ENCODE measurements at regions not wholly inside any gene's neighbourhood (a gene's known extent, or its start where the extent isn't known, plus 50 kb on each side); places are given as distances from the start of the nearest gene placed in this dataset.

DNA sequence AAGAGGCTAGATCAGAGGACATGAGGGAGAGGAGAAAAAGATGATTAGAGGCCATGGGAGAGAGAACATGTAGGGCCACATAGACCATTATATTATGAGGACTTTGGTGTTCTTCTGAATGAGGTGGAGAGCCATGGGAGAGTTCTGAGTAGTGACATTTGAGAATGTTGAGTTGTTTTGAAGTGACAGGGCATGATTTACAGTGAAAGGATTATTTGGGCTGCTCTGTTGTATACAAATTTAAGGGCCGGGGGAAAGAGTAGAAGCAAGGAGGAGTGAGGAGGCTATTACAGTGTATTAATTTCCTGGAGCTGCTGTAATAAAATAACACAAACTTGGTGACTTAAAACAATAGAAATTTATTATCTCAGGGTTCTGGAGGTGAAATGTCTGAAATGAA, 102.5 kb upstream of the RGS4 start:
- no peak for DNase-seq (ENCODE audit: low spot score)

DNA sequence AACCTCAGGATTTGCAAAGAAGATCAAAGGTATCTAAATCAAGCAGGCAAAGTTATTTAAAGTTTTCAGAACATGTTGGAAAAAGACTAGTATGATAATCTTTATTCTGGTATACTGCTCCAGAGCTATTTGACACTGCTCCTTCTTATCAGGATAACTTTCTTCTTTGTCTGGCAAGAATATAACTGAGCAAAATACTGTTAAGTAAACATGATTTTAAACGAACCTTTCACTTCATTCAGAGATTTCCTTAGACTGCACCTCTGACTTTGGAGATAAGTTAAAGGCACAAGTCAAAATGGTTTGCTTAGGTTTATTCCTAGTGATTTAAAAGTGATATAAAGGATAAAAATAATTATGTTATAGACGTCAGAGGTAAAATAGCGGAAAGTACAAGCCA, 103.9 kb upstream of the CCDC190 start:
- DNase-seq (ENCODE audit: low spot score): no peak

DNA sequence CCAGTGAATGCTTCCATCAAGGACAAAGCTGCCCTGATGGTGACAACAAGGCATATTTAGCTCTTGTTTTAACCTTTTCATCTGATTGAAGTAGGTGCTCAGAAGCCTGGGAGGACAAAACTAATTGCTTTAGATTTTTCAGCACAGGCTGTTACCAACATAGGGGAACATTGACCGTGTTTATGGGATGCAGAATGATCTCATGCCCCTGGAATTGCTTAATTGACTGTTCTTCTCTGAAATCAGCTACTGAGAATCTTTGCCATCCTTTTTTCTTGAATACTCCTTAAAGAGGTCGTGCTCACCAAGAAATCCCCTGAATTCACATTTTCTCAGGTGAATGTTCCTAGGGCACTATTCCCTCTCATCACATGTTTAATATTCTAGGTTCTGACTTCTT, 95.9 kb upstream of the CCDC190 start:
- no peak for DNase-seq (ENCODE audit: low spot score)

DNA sequence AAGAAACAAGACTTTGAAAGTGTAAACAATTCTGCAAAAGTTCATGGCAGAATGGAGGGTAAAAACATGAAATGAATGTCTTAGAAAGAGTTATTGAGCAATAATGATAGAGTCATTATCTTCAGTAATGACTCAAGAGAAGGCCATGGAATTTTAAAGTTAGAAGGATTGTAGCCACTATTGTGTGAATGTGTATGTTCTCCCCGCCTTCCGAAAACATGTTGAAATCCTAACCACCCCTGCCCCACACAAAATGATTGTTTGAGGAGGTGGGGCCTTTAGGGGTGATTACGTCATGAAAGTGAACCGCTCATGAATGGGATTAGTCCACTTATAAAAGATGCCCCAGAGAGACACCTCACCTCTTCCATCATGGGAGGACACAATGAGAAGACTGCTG, 93.8 kb upstream of the CCDC190 start:
- no peak for DNase-seq (ENCODE audit: low spot score)

DNA sequence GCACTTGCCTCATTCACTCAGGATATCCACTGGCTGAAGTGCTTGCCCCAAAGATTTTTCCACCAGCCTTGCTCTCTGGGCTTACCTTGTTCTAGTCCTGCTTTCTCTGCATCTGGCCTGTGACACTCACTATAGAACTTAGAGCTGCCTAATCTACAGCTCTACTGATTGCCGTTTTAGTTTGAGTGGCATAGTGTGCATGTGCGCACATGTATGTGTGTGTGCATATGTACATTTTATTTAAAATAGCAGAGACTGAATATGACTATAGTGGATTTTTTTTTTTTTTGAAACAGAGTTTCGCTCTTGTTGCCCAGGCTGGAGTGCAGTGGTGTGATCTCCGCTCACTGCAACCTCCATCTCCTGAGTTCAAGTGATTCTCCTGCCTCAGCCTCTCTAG, 92.0 kb upstream of the CCDC190 start:
- DNase-seq (ENCODE audit: low spot score): no peak

DNA sequence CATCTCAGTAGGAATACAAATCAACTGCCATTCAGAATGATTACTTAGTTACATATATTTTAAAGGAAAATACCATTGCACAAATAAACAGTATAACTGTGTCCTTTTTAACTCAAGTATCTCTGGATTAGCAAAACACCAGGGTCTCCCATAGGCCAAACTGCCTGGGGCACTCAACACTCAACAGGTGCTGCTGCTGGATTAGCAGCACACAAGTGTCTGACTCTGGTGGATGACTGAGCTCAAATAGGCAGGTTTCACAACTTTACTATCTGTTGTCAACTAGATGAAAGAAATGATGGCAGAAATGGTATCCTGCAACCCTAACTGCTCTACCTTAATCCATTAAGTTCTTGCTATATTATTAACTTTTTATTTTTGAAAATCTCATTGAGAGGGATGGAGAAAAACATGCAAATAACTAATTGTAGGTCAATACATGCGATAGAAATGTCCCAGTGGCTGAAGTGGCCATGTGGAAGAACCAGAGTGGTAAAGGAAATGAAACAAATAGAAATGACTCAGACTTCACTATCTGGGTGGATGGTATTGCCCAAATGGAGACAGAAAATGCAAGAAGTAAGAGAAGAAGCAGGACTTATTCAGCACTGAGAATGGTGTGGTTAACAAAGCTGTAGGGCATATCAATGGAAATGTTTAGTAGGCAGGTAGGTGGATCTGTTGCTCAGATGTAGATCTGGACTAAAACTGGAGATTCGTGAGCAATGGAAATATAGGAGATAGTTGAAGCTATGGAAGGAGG, 90.8 kb upstream of the CCDC190 start:
- DNase-seq (ENCODE audit: low spot score): no peak

DNA sequence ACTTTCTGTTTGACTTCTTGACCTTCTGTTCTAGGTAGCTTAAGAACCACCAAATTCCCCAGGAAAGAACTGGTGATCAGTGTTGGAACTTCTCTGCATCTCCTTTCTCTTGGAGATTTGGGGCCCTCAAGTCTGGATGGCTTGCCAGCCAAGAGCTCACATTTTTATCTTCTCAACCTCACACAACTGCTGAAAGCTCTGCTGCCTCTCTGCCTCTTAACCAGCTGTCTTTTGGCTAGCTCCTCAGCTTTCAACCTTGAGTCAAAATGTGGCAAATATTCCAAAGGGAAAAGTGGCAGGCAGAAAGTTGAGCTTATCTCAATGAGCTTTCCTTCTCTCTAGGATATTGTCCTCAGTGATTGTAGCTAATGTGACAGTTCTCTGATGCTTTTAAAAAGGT, 89.2 kb upstream of the CCDC190 start:
- DNase-seq (ENCODE audit: low spot score): no peak

DNA sequence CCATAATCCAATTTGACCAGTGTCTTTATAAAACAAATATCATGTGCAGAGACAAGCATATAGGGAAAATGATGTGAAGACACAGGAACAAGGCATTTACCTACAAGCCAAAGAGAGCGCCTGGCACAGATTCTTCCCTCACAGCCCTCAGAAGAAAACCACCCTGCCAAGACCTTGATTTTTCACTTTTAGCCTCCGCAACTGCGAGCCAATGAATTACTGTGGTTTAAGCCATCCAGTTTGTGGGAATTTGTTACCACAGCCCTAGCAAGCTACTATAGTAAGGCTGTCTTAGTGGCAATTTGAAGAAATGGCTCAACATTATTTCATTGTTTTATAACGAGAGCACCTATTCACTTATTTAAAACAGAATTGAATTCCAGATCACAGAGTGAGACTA, 85.7 kb upstream of the CCDC190 start:
- no peak for DNase-seq (ENCODE audit: low spot score)

DNA sequence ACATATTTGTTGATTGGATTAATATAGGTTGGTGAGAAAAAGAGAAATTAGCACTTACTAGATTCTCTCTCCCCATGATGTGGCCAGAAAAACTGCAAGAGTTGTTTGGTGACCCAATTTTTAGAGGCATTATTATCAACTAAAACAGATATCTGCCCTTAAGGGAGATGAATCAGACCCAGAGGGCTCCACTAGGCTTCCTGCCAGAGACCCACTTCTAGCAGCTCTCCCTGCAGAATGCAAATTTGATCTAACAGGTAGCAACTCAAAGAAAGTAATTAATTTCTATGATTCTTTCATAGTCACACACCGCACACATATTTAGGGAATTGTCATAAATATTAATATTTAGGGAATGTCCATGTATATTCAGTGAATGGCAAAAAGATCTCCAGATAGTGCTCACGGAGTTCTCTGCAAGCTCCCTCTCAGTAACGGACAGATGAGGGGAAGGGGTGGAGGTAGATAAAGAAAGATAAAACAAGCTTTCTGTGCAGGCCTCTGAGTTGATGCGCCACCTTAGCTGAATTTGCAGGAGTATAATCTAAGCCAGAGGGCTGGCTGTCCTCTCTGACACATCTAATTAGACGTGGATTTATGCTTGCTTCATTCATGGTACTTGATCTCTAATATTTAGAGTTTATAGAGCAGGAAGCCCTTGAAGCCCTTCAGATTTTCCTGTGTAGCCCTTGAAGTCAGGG, 84.1 kb upstream of the CCDC190 start:
- no peak for DNase-seq (ENCODE audit: low spot score)

DNA sequence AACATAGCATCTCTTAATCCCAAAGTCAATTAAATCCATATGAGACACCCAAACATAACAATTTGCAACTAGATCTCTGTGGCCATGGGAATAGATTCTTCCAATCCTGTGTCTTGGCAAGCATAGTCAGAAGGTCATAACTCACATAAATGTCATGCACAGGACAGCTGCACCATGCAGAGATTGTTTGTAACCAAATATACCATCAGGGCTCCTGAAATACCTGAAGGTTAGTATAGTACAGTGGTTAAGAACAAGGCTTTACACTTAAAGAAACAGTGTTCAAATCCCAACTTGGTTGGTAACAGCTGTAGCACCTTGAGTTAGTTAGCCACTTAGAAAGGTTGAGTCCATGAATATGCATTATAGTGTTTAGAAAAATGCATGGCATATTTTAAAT, 82.6 kb upstream of the CCDC190 start:
- DNase-seq (ENCODE audit: low spot score): no peak

DNA sequence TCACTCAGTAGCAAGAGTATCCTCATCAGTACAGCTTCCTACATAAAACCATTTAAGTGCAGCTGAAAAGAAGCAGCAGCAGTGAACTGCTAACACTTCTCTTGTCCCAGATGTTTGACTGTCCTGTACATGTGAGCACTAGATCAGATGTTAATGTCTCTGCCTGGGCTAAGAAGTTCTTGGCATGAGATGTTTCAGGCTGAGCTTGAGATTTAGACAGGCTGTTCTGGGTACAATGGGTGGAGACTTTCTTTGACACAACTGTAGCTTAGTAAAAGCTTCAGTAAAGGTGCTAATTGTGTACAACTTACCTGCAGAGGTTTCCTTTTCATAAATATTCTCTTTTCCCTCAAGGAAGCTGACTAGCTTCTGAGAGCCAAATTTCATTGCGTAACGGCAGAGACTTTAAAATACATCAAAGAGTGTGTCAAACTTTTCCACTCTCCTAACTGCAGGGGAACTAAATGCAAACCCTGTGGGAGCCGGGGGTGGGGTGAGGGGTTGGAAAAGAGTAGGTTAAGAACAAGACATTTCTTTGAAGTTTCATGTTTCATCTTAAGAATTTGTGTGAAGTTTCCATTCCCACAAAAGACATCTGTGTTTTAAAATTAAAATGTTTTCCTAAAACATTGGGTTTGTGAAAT, 82.1 kb upstream of the CCDC190 start:
- DNase-seq (ENCODE audit: low spot score): no peak

DNA sequence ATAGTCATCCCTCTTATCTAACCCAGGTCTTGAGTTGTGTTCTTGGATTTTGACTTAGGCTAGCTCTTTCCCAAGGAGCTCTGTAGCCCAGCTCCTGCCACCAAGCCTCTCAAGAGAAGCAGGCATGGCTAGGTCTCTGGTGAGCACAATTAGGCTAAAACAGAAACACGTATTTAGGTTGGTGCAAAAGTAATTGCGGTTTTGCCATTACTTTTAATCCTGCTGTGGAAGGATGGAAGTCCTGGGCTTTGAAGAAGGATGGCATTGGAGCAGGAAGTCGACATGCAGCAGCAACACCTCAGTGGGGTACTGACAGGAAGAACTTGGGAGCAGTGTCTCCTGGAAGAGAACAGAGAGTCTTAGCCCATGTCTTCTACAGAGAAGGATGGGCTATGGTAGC, 80.0 kb upstream of the CCDC190 start:
- no peak for DNase-seq (ENCODE audit: low spot score)

DNA sequence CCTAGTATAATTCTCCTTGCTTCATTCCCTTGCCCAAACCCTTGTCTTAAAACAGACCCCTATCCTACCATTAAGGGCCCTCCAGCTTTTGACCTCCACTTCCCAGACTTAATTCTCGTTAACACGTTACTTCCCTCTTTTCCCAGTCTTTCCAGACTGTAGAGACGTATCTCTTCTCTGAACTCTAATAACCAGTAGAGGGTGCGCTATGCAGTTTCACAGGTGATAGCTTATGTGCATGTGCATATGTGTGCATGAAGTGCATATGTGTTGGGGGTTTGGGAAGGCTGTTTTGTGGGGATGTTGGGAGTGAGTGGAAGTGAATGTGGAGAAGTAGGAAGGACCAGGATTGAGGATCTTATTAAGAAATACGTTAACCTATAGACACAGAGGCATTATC, 78.1 kb upstream of the CCDC190 start:
- DNase-seq (ENCODE audit: low spot score): peak; percentile 46

DNA sequence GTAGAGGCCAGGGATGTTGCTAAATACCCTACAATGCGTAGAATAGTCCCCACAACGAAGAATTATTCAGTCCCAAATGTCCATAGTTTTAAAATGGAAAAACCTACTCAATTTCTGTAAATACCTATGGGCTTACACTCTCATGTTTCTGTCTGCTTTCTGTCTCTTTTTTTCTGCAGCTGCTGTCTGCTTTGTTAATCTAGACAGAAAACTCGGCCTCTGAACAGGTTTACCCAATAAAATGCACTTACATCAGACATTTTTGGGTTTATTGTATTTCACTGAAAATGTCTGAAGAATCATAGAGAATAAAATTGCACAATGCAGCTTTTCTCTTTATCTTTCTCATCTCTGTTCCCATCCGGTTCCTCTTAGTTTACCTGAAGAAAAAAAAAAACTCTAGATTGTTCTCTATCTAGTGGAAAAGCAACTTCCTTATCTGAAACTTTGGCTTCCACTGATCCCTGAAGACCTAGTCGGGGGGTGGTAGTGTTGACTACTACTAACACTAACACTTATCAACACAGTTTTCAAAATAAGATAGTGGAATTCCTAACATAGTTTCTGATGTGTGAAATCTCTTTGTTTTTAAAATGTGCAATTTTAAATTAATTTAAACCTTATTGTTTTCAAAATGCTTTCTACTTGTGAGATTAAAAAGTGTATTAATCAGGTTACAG, 76.9 kb upstream of the CCDC190 start:
- DNase-seq (ENCODE audit: low spot score): no peak

DNA sequence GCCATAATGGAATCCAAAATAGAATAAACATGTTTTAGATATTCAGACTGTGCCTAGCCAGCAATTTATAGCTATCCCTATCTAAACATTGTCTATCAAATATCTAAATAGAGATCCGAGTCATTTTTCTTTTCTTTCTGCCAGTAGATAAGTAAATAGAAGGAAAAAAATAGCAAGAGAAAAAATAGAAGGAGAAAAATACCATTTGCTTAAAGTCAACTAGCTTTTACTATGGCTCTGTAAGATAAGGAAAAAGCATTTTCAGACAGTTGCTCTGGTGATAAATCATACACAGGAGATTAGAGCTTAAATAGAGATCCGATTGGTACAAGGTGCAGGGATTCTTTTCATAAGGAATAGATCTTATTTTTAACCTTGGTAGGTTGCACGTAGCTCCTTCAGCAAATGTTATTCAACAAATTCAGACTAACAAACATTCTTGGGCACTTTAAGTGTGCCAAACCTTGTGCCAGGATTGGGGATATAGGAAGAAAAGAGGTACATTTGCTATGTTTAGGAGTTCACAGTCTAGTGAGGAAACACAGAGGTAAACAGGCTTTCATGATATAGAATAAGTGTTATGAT, 70.1 kb upstream of the CCDC190 start:
- no peak for DNase-seq (ENCODE audit: low spot score)

DNA sequence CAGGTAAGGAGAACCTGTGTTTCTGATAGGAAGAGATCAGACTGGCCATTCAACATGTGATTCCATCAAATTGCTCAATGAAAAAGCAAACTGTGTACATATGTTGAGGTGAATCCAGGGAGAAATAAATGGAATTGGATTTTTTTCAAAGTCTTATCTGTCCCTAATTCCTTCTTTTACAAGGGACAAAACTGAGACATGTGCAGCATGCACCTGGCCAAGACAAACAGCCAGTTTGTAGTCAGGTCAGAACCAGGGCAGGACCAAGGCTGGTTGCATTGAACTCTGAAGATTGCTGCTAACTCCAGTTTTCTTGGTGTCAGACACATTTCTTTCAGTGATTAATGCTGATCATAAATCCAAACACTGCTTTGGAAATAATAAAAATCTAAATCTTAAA, 69.6 kb upstream of the CCDC190 start:
- DNase-seq (ENCODE audit: low spot score): no peak

DNA sequence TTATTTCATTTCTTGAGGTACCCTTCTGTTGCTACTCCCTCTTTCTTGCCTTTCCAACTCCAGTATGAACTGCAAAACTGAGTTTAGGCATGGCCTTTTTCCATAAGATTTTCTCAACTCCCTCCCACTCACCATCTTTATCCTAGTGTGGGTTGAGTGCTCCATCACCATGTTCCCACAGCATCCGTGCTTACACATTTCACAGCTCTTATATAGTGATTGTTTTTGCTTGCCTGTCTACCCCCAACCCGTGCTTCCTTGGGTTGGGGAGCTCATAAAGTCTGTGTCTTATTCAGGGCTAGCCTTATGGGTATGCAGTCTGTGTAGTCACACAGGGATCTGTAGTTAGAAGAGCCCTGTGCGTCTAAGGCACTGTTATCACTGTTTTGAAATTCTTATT, 68.2 kb upstream of the CCDC190 start:
- no peak for DNase-seq (ENCODE audit: low spot score)

DNA sequence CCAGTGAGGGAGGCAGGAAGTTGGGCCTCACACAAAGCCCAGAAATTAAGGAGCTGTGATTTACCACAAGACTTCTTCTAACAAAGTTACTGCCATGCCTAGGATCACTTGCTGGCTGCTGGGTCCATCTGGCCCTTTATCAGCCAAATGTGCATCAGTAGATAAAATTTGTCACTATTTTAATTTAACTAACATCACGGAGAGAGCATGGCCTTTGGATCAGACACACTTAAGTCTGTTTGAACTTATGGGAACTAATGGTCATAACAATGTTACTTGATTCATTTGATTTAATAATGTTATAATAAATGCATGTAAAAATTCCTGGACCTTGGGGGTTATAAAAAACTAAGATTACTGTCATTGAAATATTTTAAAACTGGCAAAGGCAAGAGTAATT, 67.2 kb upstream of the CCDC190 start:
- no peak for DNase-seq (ENCODE audit: low spot score)

DNA sequence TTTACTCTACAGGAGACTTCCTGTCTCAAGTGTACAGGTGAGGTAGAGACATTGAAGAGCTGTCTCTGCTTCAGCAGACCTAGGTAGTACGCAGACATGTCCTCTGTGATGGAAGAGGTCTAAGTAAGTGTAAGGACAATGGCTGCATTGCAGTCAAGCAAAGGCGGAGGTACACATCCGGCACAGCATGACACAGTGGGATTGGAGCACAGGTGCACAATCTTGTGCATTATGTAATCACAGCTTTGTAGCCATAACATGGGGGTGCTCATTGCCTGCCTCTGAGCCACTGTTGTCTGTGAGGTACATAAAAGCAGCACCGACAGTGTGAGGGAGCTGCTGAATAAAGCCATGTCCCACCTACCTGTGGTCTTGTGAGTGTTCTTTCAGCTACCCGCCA, 66.4 kb upstream of the CCDC190 start:
- DNase-seq (ENCODE audit: low spot score): no peak

DNA sequence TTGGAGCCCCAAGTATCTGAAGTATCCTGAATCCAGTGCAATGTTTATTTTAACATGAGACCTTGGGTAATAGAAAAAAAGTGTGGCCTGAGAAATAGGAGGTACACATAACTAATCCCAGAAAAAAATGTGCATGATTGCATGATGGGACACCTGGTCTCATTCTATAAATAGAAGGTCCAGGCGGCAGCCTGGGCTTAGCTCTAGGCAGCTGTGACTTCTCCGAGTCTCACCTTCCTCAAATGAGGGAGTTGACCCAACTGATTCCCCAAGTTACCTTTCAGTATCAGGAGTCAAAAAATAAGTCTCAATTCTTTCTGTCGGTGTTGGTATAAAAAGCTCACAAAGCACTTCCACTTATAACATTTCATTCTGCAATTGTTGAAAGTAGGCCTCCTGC, 65.9 kb upstream of the CCDC190 start:
- no peak for DNase-seq (ENCODE audit: low spot score)

DNA sequence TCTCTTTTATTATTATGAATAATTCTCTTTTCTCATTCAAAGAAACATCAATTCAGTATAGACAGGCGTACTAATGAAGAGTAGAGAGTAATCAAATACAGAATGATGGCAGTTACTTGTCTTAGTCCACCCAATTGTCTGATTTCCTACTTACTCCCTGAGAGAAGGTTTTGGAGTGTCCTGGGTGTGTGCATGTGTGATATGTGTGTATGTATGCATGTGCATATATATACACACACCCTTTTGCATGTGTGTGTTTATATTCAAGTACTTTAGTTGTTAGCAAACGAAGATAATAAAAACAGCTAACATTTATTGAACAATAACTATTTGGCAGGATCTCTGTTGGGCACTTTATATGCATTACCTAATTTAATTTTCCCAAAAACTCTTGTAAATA, 63.2 kb upstream of the CCDC190 start:
- no peak for DNase-seq (ENCODE audit: low spot score)

DNA sequence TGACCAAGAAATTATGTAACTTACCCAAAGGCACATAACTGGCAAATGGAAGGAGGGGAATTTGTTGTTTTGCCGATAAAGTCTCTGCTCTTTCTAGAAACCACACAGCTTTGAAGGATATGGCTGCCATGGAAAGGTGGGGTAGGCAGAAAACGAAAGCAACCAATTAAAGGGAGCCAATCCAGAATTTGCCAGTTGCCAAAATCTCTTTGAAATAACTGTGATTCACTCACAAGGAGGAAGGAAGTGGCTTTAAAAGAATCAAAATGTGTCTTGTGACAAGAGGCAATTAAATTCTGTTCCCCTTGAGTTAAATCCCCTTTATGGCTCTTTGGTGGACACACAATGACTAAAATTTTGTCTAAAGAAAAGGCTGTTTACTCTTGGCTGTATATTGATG, 61.2 kb upstream of the CCDC190 start:
- DNase-seq (ENCODE audit: low spot score): no peak
